Endothelial cell of umbilical vein (primary cell): ENCODE measurements at regions not wholly inside any gene's neighbourhood (a gene's known extent, or its start where the extent isn't known, plus 50 kb on each side); places are given as distances from the start of the nearest gene placed in this dataset.

Experiments used
- BruUV-seq: library from RNA; stranded (reverse); fragments of 400-500 nt; replicated peaks from 2 replicates; lab custom pipeline; 2021; lab: Mats Ljungman, UMichigan
- CTCF ChIA-PET: fragments of 300-600, 350-600 bp; sonication (Branson Sonifier 250); formaldehyde crosslinking; loops from one replicate; lab custom pipeline; 2021; ENCODE audit warnings: antibody characterized with exemption, inconsistent platforms; lab: Charles Lee
- POLR2A ChIA-PET: fragments of 300-600, 350-600 bp; sonication (Branson Sonifier 250); formaldehyde crosslinking; loops from one replicate; lab custom pipeline; 2021; ENCODE audit warnings: antibody characterized with exemption, inconsistent platforms; lab: Charles Lee
- DNase-seq: peaks from one replicate; pipeline ENCODE4 v3.0.0-alpha.2; 2011; ENCODE audit warnings: low read depth, low spot score
- FAIRE-seq: peaks from 2 replicates; lab custom pipeline; 2011; peaks lifted over from hg19 to GRCh38; lab: Jason Lieb, UNC
- H2AFZ ChIP-seq: 2 replicates; pipeline ENCODE4 v1.6.0; 2012; ENCODE audit warnings: low read depth, low read length, control low read depth, inconsistent platforms
- H3K27ac ChIP-seq: 2 replicates; pipeline ENCODE4 v1.5.1; 2011; ENCODE audit warnings: low read depth, mild to moderate bottlenecking, control low read depth, low read length, moderate library complexity; ENCODE audit not compliant: insufficient read depth
- H3K27me3 ChIP-seq, 2 experiments: 2 replicates each; pipeline versions ENCODE4 v1.6.0 to v1.6.1; 2011; ENCODE audit warnings: low read length in 2 of 2, mixed read lengths in 1 of 2; ENCODE audit not compliant: control insufficient read depth in 2 of 2, insufficient read depth in 2 of 2
- H3K36me3 ChIP-seq, 2 experiments: 2 replicates in 1 of 2; 3 replicates in 1 of 2; pipeline ENCODE4 v1.5.1; 2011; ENCODE audit warnings: low read length in 2 of 2, mild to moderate bottlenecking in 1 of 2, moderate library complexity in 1 of 2; ENCODE audit not compliant: control insufficient read depth in 2 of 2, insufficient read depth in 2 of 2; ENCODE audit errors: extremely low read depth in 1 of 2
- H3K4me1 ChIP-seq: 3 replicates; pipeline ENCODE4 v1.5.1; 2011; ENCODE audit warnings: mild to moderate bottlenecking, low read length; ENCODE audit not compliant: control insufficient read depth, insufficient read depth; ENCODE audit errors: extremely low read depth
- H3K4me2 ChIP-seq: 2 replicates; pipeline ENCODE4 v1.6.1; 2011; ENCODE audit warnings: low read length, control low read depth, mixed read lengths; ENCODE audit not compliant: insufficient read depth
- H3K4me3 ChIP-seq, 3 experiments: fragments of 200-600 bp in 1 of 3; sonication (generic), shearing (Covaris generic) in 1 of 3; replicated peaks in 1 of 3; 2 replicates each; pipeline ENCODE4 v1.5.1; 2011 to 2016; ENCODE audit warnings: control low read depth in 3 of 3, low read length in 3 of 3, mild to moderate bottlenecking in 2 of 3, inconsistent platforms in 1 of 3, low read depth in 1 of 3, moderate library complexity in 1 of 3; ENCODE audit not compliant: insufficient read depth in 1 of 3
- H3K79me2 ChIP-seq: 2 replicates; pipeline ENCODE4 v1.6.0; 2012; ENCODE audit warnings: low read length, inconsistent platforms; ENCODE audit not compliant: control insufficient read depth, insufficient read depth
- H3K9ac ChIP-seq: replicated peaks from 2 replicates; pipeline ENCODE3; 2011; ENCODE audit warnings: low read length, control low read depth; ENCODE audit not compliant: insufficient read depth; ENCODE audit errors: extremely low read depth
- H3K9me1 ChIP-seq: replicated peaks from 3 replicates; pipeline ENCODE4 v1.6.0; 2011; ENCODE audit warnings: mild to moderate bottlenecking, low read length; ENCODE audit not compliant: control insufficient read depth, insufficient read depth; ENCODE audit errors: extremely low read depth
- H3K9me3 ChIP-seq: replicated peaks from 2 replicates; pipeline ENCODE4 v1.5.1; 2012; ENCODE audit warnings: low read length, inconsistent platforms; ENCODE audit not compliant: control insufficient read depth, insufficient read depth
- H4K20me1 ChIP-seq: replicated peaks from 2 replicates; pipeline ENCODE3; 2011; ENCODE audit warnings: mild to moderate bottlenecking, low read length; ENCODE audit not compliant: control insufficient read depth, insufficient read depth; ENCODE audit errors: extremely low read depth
- CTCF ChIP-seq, 2 donors: IDR thresholded peaks; 1 replicate in 1 of 2; 2 replicates in 1 of 2; pipeline ENCODE4 v1.5.1; 2011; ENCODE audit warnings: low read length in 2 of 2, mild to moderate bottlenecking in 2 of 2, moderate library complexity in 2 of 2, control low read depth in 1 of 2, inconsistent platforms in 1 of 2, low read depth in 1 of 2; ENCODE audit not compliant: insufficient read depth in 1 of 2; ENCODE audit errors: extremely low read depth in 1 of 2
- EZH2 ChIP-seq: IDR thresholded peaks from 2 replicates; pipeline ENCODE4 v1.6.1; 2012; ENCODE audit warnings: borderline replicate concordance, low read depth, mild to moderate bottlenecking, moderate library complexity, low read length, inconsistent platforms; ENCODE audit not compliant: severe bottlenecking
- FOS ChIP-seq: IDR thresholded peaks from 2 replicates; pipeline ENCODE4 v1.6.1; 2011; ENCODE audit warnings: mild to moderate bottlenecking, low read length, moderate library complexity, borderline replicate concordance; ENCODE audit not compliant: insufficient read depth
- GATA2 ChIP-seq: IDR thresholded peaks from 2 replicates; pipeline ENCODE4 v1.7.0; 2011; ENCODE audit warnings: low read depth, mild to moderate bottlenecking, moderate library complexity, mixed read lengths, low read length; ENCODE audit not compliant: insufficient read length, insufficient read depth
- JUN ChIP-seq: IDR thresholded peaks from 2 replicates; pipeline ENCODE4 v1.6.1; 2011; ENCODE audit warnings: borderline replicate concordance, low read depth; ENCODE audit not compliant: insufficient read length, insufficient read depth
- MYC ChIP-seq: IDR thresholded peaks from one replicate; pipeline ENCODE4 v1.6.1; 2011; ENCODE audit warnings: mild to moderate bottlenecking, low read depth, low read length
- POLR2A ChIP-seq: IDR thresholded peaks from 2 replicates; pipeline ENCODE4 v1.6.1; 2012; ENCODE audit warnings: low read depth, mild to moderate bottlenecking, control low read depth, low read length
- POLR2AphosphoS5 ChIP-seq: IDR thresholded peaks from 2 replicates; pipeline ENCODE4 v1.6.1; 2012; ENCODE audit warnings: low read depth, mild to moderate bottlenecking, control low read depth, low read length, moderate library complexity; ENCODE audit not compliant: insufficient read depth
- dilution Hi-C: fragments of 300-500 bp; cut with MboI; formaldehyde crosslinking; loops from one replicate; pipeline ENCODE4 v1.15.0; 2019; ENCODE audit warnings: low sequenced_read_pairs; ENCODE audit not compliant: extremely low pct_ligation_motif_present
- intact Hi-C: fragments of 100-400 bp; cut with micrococcal nuclease; formaldehyde crosslinking; loops from one replicate; pipeline ENCODE4 v1.10.0; 2022

- dilution Hi-C loops: no loop called here
Observed at GRCh38 chrX:42242004-42242403, 318.6 kb upstream of the CASK start.

More at GRCh38 chrX:42242004-42242403, 318.6 kb upstream of the CASK start:
- TF ChIP-seq CTCF (IDR thresholded peaks at IDR 0.05; ENCODE audit: extremely low read depth in 1 of 2, insufficient read depth in 1 of 2, low read depth in 1 of 2, low read length in 2 of 2) (no peak), JUN (no peak), EZH2 (no peak), POLR2AphosphoS5 (no peak), MYC (no peak), POLR2A (no peak), FOS (no peak), GATA2 (no peak)
- Histone ChIP-seq H4K20me1 (no peaks in the 10 kb centered on the region), H3K4me2 (no peak overlapping the region), H3K4me3 (no peak overlapping the region), H3K27ac (no peak overlapping the region), H3K9me3 (no peaks in the 10 kb centered on the region), H3K36me3 (no peaks in the 10 kb centered on the region), H3K9ac (no peak overlapping the region), H3K27me3 (no peaks in the 10 kb centered on the region), H3K4me1 (no peaks in the 10 kb centered on the region), H3K79me2 (no peaks in the 10 kb centered on the region), H3K9me1 (no peaks in the 10 kb centered on the region), H2AFZ (no peak overlapping the region)
- DNase-seq (no peak), FAIRE-seq (no peak)
- CTCF ChIA-PET: no interaction called here
- intact Hi-C loops: no loop called here
- POLR2A ChIA-PET: no interaction called here
- no TSS peak for BruUV-seq
